Endothelial cell (in vitro differentiated cells): ENCODE measurements at regions not wholly inside any gene's neighbourhood (a gene's known extent, or its start where the extent isn't known, plus 50 kb on each side); places are given as distances from the start of the nearest gene placed in this dataset.

Experiments used
- DNase-seq: peaks from one replicate; pipeline ENCODE4 v3.0.0; 2021; ENCODE audit warnings: low spot score
- H3K27ac Mint-ChIP-seq: one replicate; pipeline ENCODE4 v1.8.0; 2021; ENCODE audit warnings: mixed read lengths, inconsistent platforms; ENCODE audit not compliant: unreplicated experiment
- H3K27me3 Mint-ChIP-seq: one replicate; pipeline ENCODE4 v1.8.0; 2021; ENCODE audit warnings: mild to moderate bottlenecking, moderate library complexity, mixed read lengths, inconsistent platforms; ENCODE audit not compliant: unreplicated experiment
- H3K36me3 Mint-ChIP-seq: one replicate; pipeline ENCODE4 v1.8.0; 2021; ENCODE audit warnings: mild to moderate bottlenecking, low read depth, mixed read lengths, inconsistent platforms; ENCODE audit not compliant: unreplicated experiment
- H3K4me1 Mint-ChIP-seq: one replicate; pipeline ENCODE4 v1.8.0; 2021; ENCODE audit warnings: mild to moderate bottlenecking, mixed read lengths, inconsistent platforms; ENCODE audit not compliant: unreplicated experiment
- H3K4me3 Mint-ChIP-seq: one replicate; pipeline ENCODE4 v1.8.0; 2021; ENCODE audit warnings: mild to moderate bottlenecking, mixed read lengths, inconsistent platforms; ENCODE audit not compliant: unreplicated experiment
- H3K9me3 Mint-ChIP-seq: one replicate; pipeline ENCODE4 v1.8.0; 2021; ENCODE audit warnings: mixed read lengths, inconsistent platforms; ENCODE audit not compliant: unreplicated experiment
- TF ChIP-seq, protein P1 (sequence below): fragments of 200-600 bp; sonication (generic); IDR thresholded peaks from one replicate; pipeline ENCODE4 v1.5.0; 2021; ENCODE audit warnings: antibody characterized with exemption; ENCODE audit not compliant: unreplicated experiment

DNA sequence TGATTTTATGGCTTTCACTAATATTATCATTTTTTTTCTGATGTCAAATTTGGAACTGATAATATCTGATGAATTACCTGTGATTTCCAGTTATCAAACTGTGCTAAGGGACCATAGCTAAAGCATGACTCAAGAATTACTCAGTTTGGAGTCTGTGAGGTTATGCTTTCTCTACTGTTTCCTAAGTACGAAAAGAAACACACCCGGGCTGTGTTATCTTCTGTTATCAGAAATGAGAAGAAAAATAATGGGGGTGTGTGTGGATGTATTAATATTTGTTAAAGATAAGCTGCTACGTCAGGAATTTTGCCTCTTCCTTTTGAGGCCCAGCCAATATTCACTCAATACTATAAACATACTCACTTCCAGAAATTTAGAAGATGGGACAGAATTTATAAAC lies 1401.9 kb upstream of the FLRT2 start:
- Mint-ChIP-seq H3K27me3 (no peaks in the 10 kb centered on the region), H3K4me1 (peaks cover 5% of the 10 kb centered on the region), H3K36me3 (no peaks in the 10 kb centered on the region), H3K4me3 (no peak overlapping the region), H3K9me3 (no peaks in the 10 kb centered on the region), H3K27ac (no peak overlapping the region)
- TF ChIP-seq, protein P1, sequence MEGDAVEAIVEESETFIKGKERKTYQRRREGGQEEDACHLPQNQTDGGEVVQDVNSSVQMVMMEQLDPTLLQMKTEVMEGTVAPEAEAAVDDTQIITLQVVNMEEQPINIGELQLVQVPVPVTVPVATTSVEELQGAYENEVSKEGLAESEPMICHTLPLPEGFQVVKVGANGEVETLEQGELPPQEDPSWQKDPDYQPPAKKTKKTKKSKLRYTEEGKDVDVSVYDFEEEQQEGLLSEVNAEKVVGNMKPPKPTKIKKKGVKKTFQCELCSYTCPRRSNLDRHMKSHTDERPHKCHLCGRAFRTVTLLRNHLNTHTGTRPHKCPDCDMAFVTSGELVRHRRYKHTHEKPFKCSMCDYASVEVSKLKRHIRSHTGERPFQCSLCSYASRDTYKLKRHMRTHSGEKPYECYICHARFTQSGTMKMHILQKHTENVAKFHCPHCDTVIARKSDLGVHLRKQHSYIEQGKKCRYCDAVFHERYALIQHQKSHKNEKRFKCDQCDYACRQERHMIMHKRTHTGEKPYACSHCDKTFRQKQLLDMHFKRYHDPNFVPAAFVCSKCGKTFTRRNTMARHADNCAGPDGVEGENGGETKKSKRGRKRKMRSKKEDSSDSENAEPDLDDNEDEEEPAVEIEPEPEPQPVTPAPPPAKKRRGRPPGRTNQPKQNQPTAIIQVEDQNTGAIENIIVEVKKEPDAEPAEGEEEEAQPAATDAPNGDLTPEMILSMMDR = no peak
- no peak for DNase-seq

DNA sequence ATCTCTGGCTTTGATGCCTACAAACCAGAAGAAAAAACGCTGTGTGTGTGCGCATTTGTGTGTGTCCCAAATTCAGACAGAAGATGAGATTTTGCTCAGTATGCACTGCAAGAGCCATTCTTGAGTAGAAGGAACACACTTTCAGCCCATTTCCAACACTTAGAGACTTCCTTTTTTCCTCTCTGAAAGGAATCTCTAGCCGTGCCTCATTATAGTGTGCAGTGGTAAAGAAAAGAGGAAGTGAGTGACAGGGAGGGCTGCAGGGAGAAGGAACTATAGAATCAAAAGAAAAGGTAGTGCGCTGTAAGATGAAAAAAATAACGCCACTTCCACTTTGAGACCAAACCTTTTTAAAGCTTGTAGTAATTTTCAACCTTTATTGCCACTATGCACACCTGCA lies 1400.9 kb upstream of the FLRT2 start:
- TF ChIP-seq, protein P1 = no peak
- Mint-ChIP-seq H3K27me3 (no peaks in the 10 kb centered on the region), H3K4me3 (no peak overlapping the region), H3K4me1 (peaks cover 5% of the 10 kb centered on the region), H3K27ac (no peak overlapping the region), H3K9me3 (no peaks in the 10 kb centered on the region), H3K36me3 (no peaks in the 10 kb centered on the region)
- DNase-seq = no peak

DNA sequence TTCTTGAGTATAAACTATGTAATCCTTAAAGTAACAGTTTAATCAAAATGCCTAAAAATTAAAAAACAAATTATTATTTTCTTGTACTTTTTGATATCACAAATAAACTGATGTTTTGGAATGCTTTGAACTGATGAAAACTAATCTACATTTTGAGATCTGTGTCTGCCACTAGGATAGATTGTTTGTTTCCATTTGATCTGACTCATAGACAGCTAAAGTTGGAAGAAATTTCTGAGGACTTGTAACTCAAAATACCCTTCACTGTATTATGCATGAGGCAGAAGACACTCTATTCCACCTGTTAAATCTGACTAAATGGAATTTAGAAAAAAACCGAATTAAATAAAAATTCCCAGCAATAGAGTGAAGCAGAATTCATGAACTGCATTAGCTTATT lies 1400.0 kb upstream of the FLRT2 start:
- TF ChIP-seq, protein P1 = no peak
- H3K9me3 Mint-ChIP-seq = no peaks in the 10 kb centered on the region
- no peak for DNase-seq
- no peak overlapping the region for H3K4me3 Mint-ChIP-seq
- no peaks in the 10 kb centered on the region for H3K27me3 Mint-ChIP-seq
- H3K4me1 Mint-ChIP-seq = peaks cover 5% of the 10 kb centered on the region
- H3K36me3 Mint-ChIP-seq = no peaks in the 10 kb centered on the region
- no peak overlapping the region for H3K27ac Mint-ChIP-seq

DNA sequence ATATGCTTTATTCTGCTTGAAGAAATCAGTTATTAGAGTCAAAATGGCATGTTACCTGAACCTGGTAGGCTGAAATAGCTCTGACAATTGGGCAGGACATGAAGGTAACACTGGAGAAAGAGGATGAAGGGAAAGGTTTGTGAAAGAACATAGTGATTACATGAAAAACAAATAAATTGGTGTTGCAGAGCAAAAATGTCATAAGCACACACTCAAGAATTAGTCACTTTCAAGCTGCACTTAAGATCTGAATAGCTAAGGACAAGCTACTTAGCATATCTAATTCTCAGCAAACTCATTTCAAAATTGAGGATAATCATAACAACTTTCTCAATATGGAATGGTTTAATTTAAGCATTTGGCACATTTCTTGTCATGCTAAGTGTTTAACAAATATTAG lies 1398.0 kb upstream of the FLRT2 start:
- TF ChIP-seq, protein P1 = no peak
- no peaks in the 10 kb centered on the region for H3K27me3 Mint-ChIP-seq
- no peak overlapping the region for H3K27ac Mint-ChIP-seq
- DNase-seq = no peak
- H3K36me3 Mint-ChIP-seq = no peaks in the 10 kb centered on the region
- no peaks in the 10 kb centered on the region for H3K9me3 Mint-ChIP-seq
- peaks cover 5% of the 10 kb centered on the region for H3K4me1 Mint-ChIP-seq
- H3K4me3 Mint-ChIP-seq = no peak overlapping the region

DNA sequence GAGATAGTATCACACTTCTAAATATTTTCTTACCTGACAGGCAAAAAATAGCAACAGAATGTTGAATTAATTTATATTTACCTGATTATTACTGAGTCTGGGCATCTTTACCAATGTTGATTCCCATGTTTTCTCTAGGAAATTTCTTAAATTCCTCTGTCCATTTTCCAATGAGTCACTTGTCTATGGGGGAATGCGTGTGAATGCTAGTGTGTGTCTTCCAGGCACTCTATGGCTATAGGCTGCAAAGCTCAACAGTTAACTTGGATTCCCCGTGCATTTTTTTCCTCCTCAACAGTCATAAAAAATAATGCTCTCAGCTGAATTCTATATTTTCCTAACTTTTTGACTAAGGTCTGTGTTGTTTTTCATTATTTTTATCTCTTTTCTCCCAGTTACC lies 1385.8 kb upstream of the FLRT2 start:
- no peak overlapping the region for H3K27ac Mint-ChIP-seq
- H3K36me3 Mint-ChIP-seq = no peaks in the 10 kb centered on the region
- H3K4me3 Mint-ChIP-seq = no peak overlapping the region
- DNase-seq = no peak
- TF ChIP-seq, protein P1 = no peak
- H3K27me3 Mint-ChIP-seq = no peaks in the 10 kb centered on the region
- no peaks in the 10 kb centered on the region for H3K9me3 Mint-ChIP-seq
- H3K4me1 Mint-ChIP-seq = no peaks in the 10 kb centered on the region
